Neural progenitor cell (in vitro differentiated cells): ENCODE measurements at regions not wholly inside any gene's neighbourhood (a gene's known extent, or its start where the extent isn't known, plus 50 kb on each side); places are given as distances from the start of the nearest gene placed in this dataset.

Source experiments
- DNase-seq: peaks from one replicate; pipeline ENCODE4 v3.0.0-alpha.2; 2016; ENCODE audit warnings: low spot score
- H2AFZ ChIP-seq: fragments of 200-600 bp; sonication (generic); replicated peaks from 2 replicates; pipeline ENCODE4 v1.6.1; 2016; ENCODE audit warnings: antibody characterized with exemption
- H3F3A ChIP-seq: fragments of 200-600 bp; sonication (generic); 2 replicates; pipeline ENCODE4 v1.6.1; 2016; ENCODE audit warnings: antibody characterized with exemption, low read depth
- H3K27ac ChIP-seq: fragments of 200-600 bp; sonication (generic); 2 replicates; pipeline ENCODE4 v1.5.1; 2016; ENCODE audit warnings: mild to moderate bottlenecking
- H3K27me3 ChIP-seq: fragments of 200-600 bp; sonication (generic); 2 replicates; pipeline ENCODE4 v1.6.1; 2016; ENCODE audit warnings: mild to moderate bottlenecking, moderate library complexity
- H3K36me3 ChIP-seq: fragments of 200-600 bp; sonication (generic); 2 replicates; pipeline ENCODE4 v1.5.1; 2016
- H3K4me1 ChIP-seq: fragments of 200-600 bp; sonication (generic); 2 replicates; pipeline ENCODE4 v1.6.1; 2016; ENCODE audit warnings: mixed run types
- H3K4me2 ChIP-seq: fragments of 200-600 bp; sonication (generic); 2 replicates; pipeline ENCODE4 v1.6.1; 2016
- H3K4me3 ChIP-seq: fragments of 200-600 bp; sonication (generic); 2 replicates; pipeline ENCODE4 v1.5.1; 2016
- H3K79me2 ChIP-seq: fragments of 200-600 bp; sonication (generic); 2 replicates; pipeline ENCODE4 v1.6.1; 2016; ENCODE audit warnings: low read depth
- H3K9ac ChIP-seq: fragments of 200-600 bp; sonication (generic); 2 replicates; pipeline ENCODE4 v1.6.1; 2016
- H3K9me3 ChIP-seq: fragments of 200-600 bp; sonication (generic); 2 replicates; pipeline ENCODE4 v1.5.1; 2016; ENCODE audit warnings: low read depth
- H4K20me1 ChIP-seq: fragments of 200-600 bp; sonication (generic); 2 replicates; pipeline ENCODE4 v1.6.1; 2016; ENCODE audit warnings: low read depth
- H3K27ac Mint-ChIP-seq: 3 replicates; pipeline ENCODE4 v1.8.0; 2021; ENCODE audit warnings: mixed read lengths
- H3K27me3 Mint-ChIP-seq: 2 replicates; pipeline ENCODE4 v1.8.0; 2022; ENCODE audit warnings: low read depth, mild to moderate bottlenecking, inconsistent platforms, moderate library complexity, mixed read lengths; ENCODE audit not compliant: insufficient read depth
- H3K36me3 Mint-ChIP-seq: 3 replicates; pipeline ENCODE4 v1.8.0; 2021; ENCODE audit warnings: mixed read lengths
- H3K4me1 Mint-ChIP-seq: 3 replicates; pipeline ENCODE4 v1.8.0; 2021; ENCODE audit warnings: mixed read lengths
- H3K4me3 Mint-ChIP-seq: 3 replicates; pipeline ENCODE4 v1.8.0; 2021; ENCODE audit warnings: mild to moderate bottlenecking, moderate library complexity, mixed read lengths
- H3K9me3 Mint-ChIP-seq: 3 replicates; pipeline ENCODE4 v1.8.0; 2020; ENCODE audit warnings: mixed read lengths
- CTCF ChIP-seq: fragments of 200-600 bp; sonication (generic); IDR thresholded peaks from 2 replicates; pipeline ENCODE4 v1.5.1; 2017; ENCODE audit warnings: antibody characterized with exemption, mild to moderate bottlenecking
- EZH2 ChIP-seq: fragments of 200-600 bp; sonication (generic); IDR thresholded peaks from 2 replicates; pipeline ENCODE4 v1.6.1; 2017; ENCODE audit warnings: antibody characterized with exemption, mild to moderate bottlenecking, moderate library complexity
- EZH2phosphoT487 ChIP-seq: fragments of 200-600 bp; sonication (generic); IDR thresholded peaks from 2 replicates; pipeline ENCODE4 v1.6.1; 2017; ENCODE audit warnings: antibody characterized with exemption

GRCh38 chr3:13189639-13190377, 116.6 kb upstream of the IQSEC1 start:
- TF ChIP-seq EZH2, result no peak
- TF ChIP-seq EZH2phosphoT487, result no peak
- TF ChIP-seq CTCF, result no peak
- no peaks in the 10 kb centered on the region for H3F3A ChIP-seq
- H3K36me3 ChIP-seq, result no peaks in the 10 kb centered on the region
- no peaks in the 10 kb centered on the region for H3K79me2 ChIP-seq
- H3K4me2 ChIP-seq, result no peak overlapping the region
- Mint-ChIP-seq H3K27me3 (peaks cover 15% of the 10 kb centered on the region), H3K9me3 (peaks cover 9% of the 10 kb centered on the region), H3K4me3 (no peak overlapping the region), H3K27ac (peak overlapping the region; percentile 94), H3K4me1 (peaks cover 22% of the 10 kb centered on the region), H3K36me3 (peaks cover 3% of the 10 kb centered on the region)
- peaks cover 14% of the 10 kb centered on the region for H3K4me1 ChIP-seq
- H3K9me3 ChIP-seq, result no peaks in the 10 kb centered on the region
- peaks cover 9% of the 10 kb centered on the region for H4K20me1 ChIP-seq
- no peak for DNase-seq
- H3K27me3 ChIP-seq, result no peaks in the 10 kb centered on the region
- H3K27ac ChIP-seq, result no peak overlapping the region
- no peak overlapping the region for H3K9ac ChIP-seq
- H3K4me3 ChIP-seq, result no peak overlapping the region
- no peak overlapping the region for H2AFZ ChIP-seq

- no peak overlapping the region for H3K4me3 ChIP-seq
- Mint-ChIP-seq H3K4me1 (peaks cover 18% of the 10 kb centered on the region), H3K36me3 (peaks cover 3% of the 10 kb centered on the region), H3K27ac (no peak overlapping the region), H3K4me3 (no peak overlapping the region), H3K9me3 (peaks cover 9% of the 10 kb centered on the region), H3K27me3 (peaks cover 15% of the 10 kb centered on the region)
- TF ChIP-seq CTCF (no peak), EZH2phosphoT487 (no peak), EZH2 (no peak)
- no peaks in the 10 kb centered on the region for H3K79me2 ChIP-seq
- peaks cover 10% of the 10 kb centered on the region for H3K4me1 ChIP-seq
- H3K9me3 ChIP-seq, result no peaks in the 10 kb centered on the region
- DNase-seq, result no peak
- H3K9ac ChIP-seq, result no peak overlapping the region
- no peak overlapping the region for H3K4me2 ChIP-seq
- no peak overlapping the region for H2AFZ ChIP-seq
- H3K36me3 ChIP-seq, result no peaks in the 10 kb centered on the region
- H3F3A ChIP-seq, result no peaks in the 10 kb centered on the region
- H3K27ac ChIP-seq, result no peak overlapping the region
- H3K27me3 ChIP-seq, result no peaks in the 10 kb centered on the region
- peaks cover 6% of the 10 kb centered on the region for H4K20me1 ChIP-seq
These were observed 115.7 kb upstream of the IQSEC1 start for GRCh38 chr3:13188975-13189374.

DNA sequence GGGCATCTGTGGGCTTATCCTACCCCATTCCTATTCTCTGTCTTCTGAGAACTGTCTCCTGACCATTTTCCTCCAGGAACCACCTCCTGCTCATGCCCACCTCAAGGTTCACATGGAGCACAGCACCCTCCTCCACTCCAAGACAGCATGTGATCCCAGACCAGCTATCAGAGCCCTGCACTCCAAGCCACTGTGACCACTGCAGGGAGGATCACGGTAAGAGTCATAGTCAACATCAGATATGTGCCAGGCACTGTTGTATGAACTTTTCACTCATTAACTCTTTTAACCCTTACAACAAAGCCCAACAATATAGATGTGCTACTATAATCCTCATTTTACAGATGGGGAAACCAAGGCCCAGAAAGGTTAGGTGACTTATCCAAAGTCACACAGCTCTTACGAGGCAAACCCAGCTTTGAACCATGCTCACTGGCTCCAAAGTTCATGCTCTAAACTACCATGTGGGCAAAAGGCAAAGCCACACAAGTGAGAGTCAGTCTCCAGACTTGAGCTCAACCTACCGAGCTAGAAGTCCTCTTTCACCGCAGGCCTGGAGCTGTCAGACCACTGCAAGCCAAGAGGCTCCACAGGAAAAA, 115.1 kb upstream of the IQSEC1 start:
- H3K9me3 Mint-ChIP-seq, result peaks cover 9% of the 10 kb centered on the region
- H3K4me1 Mint-ChIP-seq, result peaks cover 11% of the 10 kb centered on the region
- no peak overlapping the region for H3K9ac ChIP-seq

More for the DNA sequence above, 115.1 kb upstream of the IQSEC1 start:
- Histone ChIP-seq H3K4me2 (no peak overlapping the region), H3K36me3 (no peaks in the 10 kb centered on the region), H3K27me3 (no peaks in the 10 kb centered on the region), H3K9me3 (no peaks in the 10 kb centered on the region), H3F3A (no peaks in the 10 kb centered on the region), H3K4me1 (peaks cover 4% of the 10 kb centered on the region), H3K27ac (no peak overlapping the region), H4K20me1 (peaks cover 5% of the 10 kb centered on the region), H2AFZ (no peak overlapping the region), H3K4me3 (no peak overlapping the region), H3K79me2 (no peaks in the 10 kb centered on the region)
- no peak for TF ChIP-seq CTCF
- no peak for TF ChIP-seq EZH2
- no peak for TF ChIP-seq EZH2phosphoT487
- Mint-ChIP-seq H3K27ac (no peak overlapping the region), H3K36me3 (peaks cover 3% of the 10 kb centered on the region), H3K27me3 (peaks cover 14% of the 10 kb centered on the region), H3K4me3 (no peak overlapping the region)
- no peak for DNase-seq
